Mesenchymal stem cell (in vitro differentiated cells and primary cell): ENCODE measurements at regions not wholly inside any gene's neighbourhood (a gene's known extent, or its start where the extent isn't known, plus 50 kb on each side); places are given as distances from the start of the nearest gene placed in this dataset.
"Not testable (repeated sequence)": the region's sequence is repeated elsewhere in the genome, so short reads cannot be mapped to it uniquely, and the experiment has no call there.

Experiments used
- DNase-seq: peaks from one replicate; pipeline ENCODE4 v3.0.0-alpha.2; 2013
- H2AFZ ChIP-seq: one replicate; pipeline ENCODE4 v1.6.1; 2013; ENCODE audit warnings: low read depth, mild to moderate bottlenecking, control low read depth, inconsistent platforms, low read length, moderate library complexity
- H2AK5ac ChIP-seq: 2 replicates; pipeline ENCODE4 v1.6.1; 2013; ENCODE audit warnings: low read length, moderate library complexity, mild to moderate bottlenecking, inconsistent platforms; ENCODE audit not compliant: severe bottlenecking
- H2BK120ac ChIP-seq: one replicate; pipeline ENCODE4 v1.6.1; 2013; ENCODE audit warnings: low read depth, mild to moderate bottlenecking, inconsistent platforms, low read length, moderate library complexity
- H2BK12ac ChIP-seq, 2 experiments: one replicate each; pipeline ENCODE4 v1.6.1; 2013; ENCODE audit warnings: inconsistent platforms in 2 of 2, low read length in 2 of 2, mild to moderate bottlenecking in 2 of 2, moderate library complexity in 2 of 2, control low read depth in 1 of 2
- H2BK15ac ChIP-seq: one replicate; pipeline ENCODE4 v1.6.1; 2013; ENCODE audit warnings: mild to moderate bottlenecking, low read depth, inconsistent platforms; ENCODE audit not compliant: poor library complexity, severe bottlenecking
- H2BK5ac ChIP-seq: 2 replicates; pipeline ENCODE4 v1.6.1; 2013; ENCODE audit warnings: low read depth, mild to moderate bottlenecking, low read length, control low read depth, inconsistent platforms; ENCODE audit not compliant: poor library complexity, severe bottlenecking
- H3K14ac ChIP-seq, 2 experiments: one replicate each; pipeline ENCODE4 v1.6.1; 2013; ENCODE audit warnings: inconsistent platforms in 2 of 2, low read length in 2 of 2, control low read depth in 1 of 2, mild to moderate bottlenecking in 1 of 2, moderate library complexity in 1 of 2
- H3K18ac ChIP-seq, 2 experiments: one replicate each; pipeline ENCODE4 v1.6.1; 2013; ENCODE audit warnings: inconsistent platforms in 2 of 2, low read length in 2 of 2, control low read depth in 1 of 2, low read depth in 1 of 2, mild to moderate bottlenecking in 1 of 2
- H3K23ac ChIP-seq, 2 experiments: one replicate each; pipeline ENCODE4 v1.6.1; 2013; ENCODE audit warnings: inconsistent platforms in 2 of 2, low read length in 2 of 2, mild to moderate bottlenecking in 2 of 2, moderate library complexity in 2 of 2, control low read depth in 1 of 2
- H3K27ac ChIP-seq: 2 replicates; pipeline ENCODE4 v1.5.1; 2013; ENCODE audit warnings: mild to moderate bottlenecking, moderate library complexity, low read length, control low read depth, inconsistent platforms; ENCODE audit not compliant: poor library complexity, severe bottlenecking
- H3K27me3 ChIP-seq, 2 experiments: 2 replicates each; pipeline versions ENCODE4 v1.6.1 to v1.7.0; 2013; ENCODE audit warnings: low read length in 2 of 2, mild to moderate bottlenecking in 2 of 2, moderate library complexity in 2 of 2, control low read depth in 1 of 2, inconsistent platforms in 1 of 2; ENCODE audit not compliant: control insufficient read depth in 1 of 2, insufficient read depth in 1 of 2
- H3K36me3 ChIP-seq, 2 experiments: 2 replicates each; pipeline versions ENCODE4 v1.6.1 to v1.7.0; 2013; ENCODE audit warnings: low read length in 2 of 2, control low read depth in 1 of 2, inconsistent platforms in 1 of 2, low read depth in 1 of 2, mild to moderate bottlenecking in 1 of 2; ENCODE audit not compliant: insufficient read depth in 2 of 2, control insufficient read depth in 1 of 2
- H3K4ac ChIP-seq, 2 experiments: one replicate each; pipeline ENCODE4 v1.6.1; 2013; ENCODE audit warnings: inconsistent platforms in 2 of 2, low read length in 2 of 2, mild to moderate bottlenecking in 2 of 2, moderate library complexity in 2 of 2, control low read depth in 1 of 2, low read depth in 1 of 2
- H3K4me1 ChIP-seq: 2 replicates; pipeline ENCODE4 v1.6.1; 2013; ENCODE audit warnings: low read depth, low read length, control low read depth; ENCODE audit not compliant: control insufficient read depth, insufficient read depth
- H3K4me2 ChIP-seq: 2 replicates; pipeline ENCODE4 v1.6.1; 2013; ENCODE audit warnings: low read length, mild to moderate bottlenecking, inconsistent platforms; ENCODE audit not compliant: poor library complexity, severe bottlenecking
- H3K4me3 ChIP-seq, 2 experiments: 2 replicates each; pipeline versions ENCODE4 v1.5.1 to v1.7.0; 2013; ENCODE audit warnings: low read length in 2 of 2, mild to moderate bottlenecking in 2 of 2, control low read depth in 1 of 2, low read depth in 1 of 2; ENCODE audit not compliant: insufficient read depth in 1 of 2
- H3K79me1 ChIP-seq: replicated peaks from 2 replicates; pipeline ENCODE4 v1.6.1; 2013; ENCODE audit warnings: mild to moderate bottlenecking, control low read depth, low read length, inconsistent platforms; ENCODE audit not compliant: poor library complexity, severe bottlenecking
- H3K9ac ChIP-seq: 2 replicates; pipeline ENCODE4 v1.7.0; 2013; ENCODE audit warnings: mild to moderate bottlenecking, low read length, moderate library complexity
- H3K9me3 ChIP-seq: 2 replicates; pipeline ENCODE4 v1.7.0; 2013; ENCODE audit warnings: mild to moderate bottlenecking, low read length; ENCODE audit not compliant: control insufficient read depth
- H4K8ac ChIP-seq: one replicate; pipeline ENCODE4 v1.6.1; 2013; ENCODE audit warnings: inconsistent platforms, mild to moderate bottlenecking, low read length, moderate library complexity
- H4K91ac ChIP-seq: one replicate; pipeline ENCODE4 v1.6.1; 2013; ENCODE audit warnings: mild to moderate bottlenecking, low read length, inconsistent platforms
- WGBS: methylation state at CpG from one replicate; pipeline ENCODE4 v1.1.7; 2013; ENCODE audit warnings: mixed read lengths; 5-methylcytosine and 5-hydroxymethylcytosine counted together

DNA sequence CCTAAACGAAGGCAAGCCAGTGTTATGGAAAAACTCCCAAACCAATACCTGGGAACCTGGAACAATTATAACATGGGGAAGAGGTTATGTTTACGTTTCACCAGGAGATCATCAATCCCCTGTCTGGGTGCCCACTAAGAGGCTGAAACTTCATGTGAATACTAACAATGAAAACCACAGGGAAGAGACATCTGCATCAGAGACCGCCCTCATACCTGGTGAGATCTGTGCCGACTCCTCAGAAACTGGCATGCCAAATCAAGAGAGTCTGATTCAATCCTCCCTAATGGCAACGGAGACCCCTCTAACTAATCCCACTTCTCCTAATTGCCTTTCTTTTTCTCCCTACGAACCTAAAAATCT is 163.2 kb downstream of the IER5 start:
- Histone ChIP-seq H3K36me3 (no peaks in the 10 kb centered on the region), H4K8ac (no peak overlapping the region), H3K9ac (no peak overlapping the region), H3K4me2 (no peak overlapping the region), H3K14ac (no peak overlapping the region), H3K23ac (no peak overlapping the region), H3K9me3 (no peaks in the 10 kb centered on the region), H3K79me1 (no peaks in the 10 kb centered on the region), H3K27ac (no peak overlapping the region), H3K4me3 (no peak overlapping the region), H2BK12ac (no peak overlapping the region), H3K4me1 (no peaks in the 10 kb centered on the region), H2AK5ac (no peak overlapping the region), H2AFZ (no peak overlapping the region), H2BK15ac (no peak overlapping the region), H4K91ac (no peak overlapping the region), H2BK120ac (no peak overlapping the region), H3K18ac (no peak overlapping the region), H3K4ac (no peak overlapping the region), H2BK5ac (no peak overlapping the region), H3K27me3 (peaks cover 0 to 4% of the 10 kb centered on the region in 2 experiments)
- WGBS: 46% methylated on average over 6 of the region's 6 CpGs
- no peak for DNase-seq

DNA sequence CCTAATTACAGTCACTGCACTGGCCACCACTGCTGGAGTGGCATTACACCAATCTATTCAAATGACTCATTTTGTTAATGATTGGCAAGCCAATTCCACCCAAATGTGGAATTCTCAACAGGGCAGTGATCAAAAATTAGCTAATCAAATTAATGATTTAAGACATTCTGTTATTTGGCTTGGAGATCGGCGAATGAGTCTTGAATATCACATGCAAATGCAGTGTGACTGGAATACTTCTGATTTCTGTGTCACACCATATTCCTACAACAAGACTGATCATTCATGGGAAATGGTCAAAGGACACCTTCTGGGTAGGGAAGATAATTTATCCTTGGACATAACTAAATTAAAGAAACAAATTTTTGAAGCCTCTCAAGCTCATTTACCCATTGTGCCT is 165.1 kb downstream of the IER5 start:
- H3K79me1 ChIP-seq, H4K91ac ChIP-seq, H3K36me3 ChIP-seq, H3K4me3 ChIP-seq, H3K4me2 ChIP-seq, H2AK5ac ChIP-seq, H3K4me1 ChIP-seq, H3K4ac ChIP-seq, H2BK5ac ChIP-seq, H4K8ac ChIP-seq, H3K14ac ChIP-seq, H3K27ac ChIP-seq, H2AFZ ChIP-seq, H3K18ac ChIP-seq, H2BK15ac ChIP-seq, H3K23ac ChIP-seq, H3K9me3 ChIP-seq, H2BK120ac ChIP-seq, H3K9ac ChIP-seq, DNase-seq, H2BK12ac ChIP-seq: not testable (repeated sequence)
- peaks cover 0 to 11% of the 10 kb centered on the region in 2 experiments for H3K27me3 ChIP-seq
- no CpG with 5 or more reads among the region's 2 CpGs for WGBS

GRCh38 chr1:181255270-181255929 is 166.9 kb downstream of the IER5 start:
- Histone ChIP-seq H3K36me3 (no peaks in the 10 kb centered on the region), H3K14ac (no peak overlapping the region), H3K4ac (no peak overlapping the region), H2BK5ac (no peak overlapping the region), H3K4me1 (no peaks in the 10 kb centered on the region), H4K91ac (no peak overlapping the region), H2AFZ (no peak overlapping the region), H3K9ac (no peak overlapping the region), H2BK15ac (no peak overlapping the region), H4K8ac (no peak overlapping the region), H3K18ac (no peak overlapping the region), H3K4me2 (no peak overlapping the region), H2BK120ac (no peak overlapping the region), H3K4me3 (no peak overlapping the region), H2BK12ac (no peak overlapping the region), H3K79me1 (no peaks in the 10 kb centered on the region), H2AK5ac (no peak overlapping the region), H3K27ac (no peak overlapping the region), H3K9me3 (no peaks in the 10 kb centered on the region), H3K27me3 (peaks cover 0 to 23% of the 10 kb centered on the region in 2 experiments), H3K23ac (no peak overlapping the region)
- peak; percentile 9 for DNase-seq
- WGBS: 48% methylated on average over 2 of the region's 2 CpGs

GRCh38 chr1:181257117-181257516 is 168.6 kb downstream of the IER5 start:
- H2BK12ac ChIP-seq: no peak overlapping the region
- H3K27me3 ChIP-seq: peaks cover 0 to 32% of the 10 kb centered on the region in 2 experiments
- H2BK120ac ChIP-seq: no peak overlapping the region
- H3K23ac ChIP-seq: no peak overlapping the region
- no peak for DNase-seq
- no peak overlapping the region for H2AK5ac ChIP-seq
- no peak overlapping the region for H4K8ac ChIP-seq
- no peaks in the 10 kb centered on the region for H3K36me3 ChIP-seq
- H4K91ac ChIP-seq: no peak overlapping the region
- no peak overlapping the region for H3K4me2 ChIP-seq
- no peaks in the 10 kb centered on the region for H3K79me1 ChIP-seq
- H3K4ac ChIP-seq: no peak overlapping the region
- H2BK15ac ChIP-seq: no peak overlapping the region
- H3K4me1 ChIP-seq: no peaks in the 10 kb centered on the region
- H3K18ac ChIP-seq: no peak overlapping the region
- 85% methylated on average over 5 of the region's 5 CpGs for WGBS
- no peak overlapping the region for H3K9ac ChIP-seq
- H3K4me3 ChIP-seq: no peak overlapping the region
- H3K14ac ChIP-seq: no peak overlapping the region
- H2BK5ac ChIP-seq: no peak overlapping the region
- no peak overlapping the region for H3K27ac ChIP-seq
- H2AFZ ChIP-seq: no peak overlapping the region
- H3K9me3 ChIP-seq: no peaks in the 10 kb centered on the region
